ENCODE measurements at regions not wholly inside any gene's neighbourhood (a gene's known extent, or its start where the extent isn't known, plus 50 kb on each side); places are given as distances from the start of the nearest gene placed in this dataset.

DNA sequence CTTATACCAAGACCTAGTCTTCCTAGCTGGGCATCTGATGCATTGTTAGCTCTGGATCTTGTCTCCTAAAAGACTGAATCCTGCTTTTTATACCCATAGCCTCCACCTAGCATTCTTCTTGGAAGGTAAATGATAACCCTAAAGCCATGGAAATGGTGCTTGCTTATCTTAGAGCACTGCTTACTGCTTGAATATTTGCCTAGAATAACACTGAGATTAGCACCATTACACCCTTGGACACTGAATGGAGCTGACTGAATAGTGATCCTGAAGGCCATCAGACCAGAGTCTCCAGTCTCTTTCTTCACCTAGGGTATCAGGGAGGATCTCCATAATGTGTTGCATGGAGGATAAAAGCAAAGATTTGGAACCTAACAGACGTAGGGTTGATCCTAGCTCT lies 50.3 kb upstream of the UGP2 start:
- TF ChIP-seq, protein P1, sequence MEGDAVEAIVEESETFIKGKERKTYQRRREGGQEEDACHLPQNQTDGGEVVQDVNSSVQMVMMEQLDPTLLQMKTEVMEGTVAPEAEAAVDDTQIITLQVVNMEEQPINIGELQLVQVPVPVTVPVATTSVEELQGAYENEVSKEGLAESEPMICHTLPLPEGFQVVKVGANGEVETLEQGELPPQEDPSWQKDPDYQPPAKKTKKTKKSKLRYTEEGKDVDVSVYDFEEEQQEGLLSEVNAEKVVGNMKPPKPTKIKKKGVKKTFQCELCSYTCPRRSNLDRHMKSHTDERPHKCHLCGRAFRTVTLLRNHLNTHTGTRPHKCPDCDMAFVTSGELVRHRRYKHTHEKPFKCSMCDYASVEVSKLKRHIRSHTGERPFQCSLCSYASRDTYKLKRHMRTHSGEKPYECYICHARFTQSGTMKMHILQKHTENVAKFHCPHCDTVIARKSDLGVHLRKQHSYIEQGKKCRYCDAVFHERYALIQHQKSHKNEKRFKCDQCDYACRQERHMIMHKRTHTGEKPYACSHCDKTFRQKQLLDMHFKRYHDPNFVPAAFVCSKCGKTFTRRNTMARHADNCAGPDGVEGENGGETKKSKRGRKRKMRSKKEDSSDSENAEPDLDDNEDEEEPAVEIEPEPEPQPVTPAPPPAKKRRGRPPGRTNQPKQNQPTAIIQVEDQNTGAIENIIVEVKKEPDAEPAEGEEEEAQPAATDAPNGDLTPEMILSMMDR (IDR thresholded peaks at IDR 0.05; ENCODE audit: low read depth, low read length, missing control alignments) = no peak
- H3K4me3 ChIP-seq (replicated peaks; ENCODE audit: low read depth, low read length) = no peak overlapping the region
- DNase-seq (ENCODE audit: extremely low read depth, low read depth) = no peak

All from HFF-Myc (cell line).